ENCODE measurements at regions not wholly inside any gene's neighbourhood (a gene's known extent, or its start where the extent isn't known, plus 50 kb on each side); places are given as distances from the start of the nearest gene placed in this dataset.

- Mint-ChIP-seq H3K4me1 (no peaks in the 10 kb centered on the region), H3K9me3 (ENCODE audit: low read depth) (no peaks in the 10 kb centered on the region), H3K4me3 (no peak overlapping the region), H3K27me3 (peaks cover 17% of the 10 kb centered on the region), H3K27ac (no peak overlapping the region), H3K36me3 (no peaks in the 10 kb centered on the region)
- DNase-seq (no peak), ATAC-seq (no peak)
- CTCF ChIA-PET, result no interaction called here
These were observed 86.0 kb upstream of the FER start for GRCh38 chr5:108661590-108662219.

- H3K4me3 Mint-ChIP-seq, result no peak overlapping the region
- H3K4me1 Mint-ChIP-seq, result no peaks in the 10 kb centered on the region
- CTCF ChIA-PET, result no interaction called here
- H3K27ac Mint-ChIP-seq, result no peak overlapping the region
- no peaks in the 10 kb centered on the region for H3K36me3 Mint-ChIP-seq
- H3K9me3 Mint-ChIP-seq (ENCODE audit: low read depth), result no peaks in the 10 kb centered on the region
- ATAC-seq (no peak), DNase-seq (no peak)
- peaks cover 17% of the 10 kb centered on the region for H3K27me3 Mint-ChIP-seq
These were observed 86.7 kb upstream of the FER start for GRCh38 chr5:108661024-108661423.

DNA sequence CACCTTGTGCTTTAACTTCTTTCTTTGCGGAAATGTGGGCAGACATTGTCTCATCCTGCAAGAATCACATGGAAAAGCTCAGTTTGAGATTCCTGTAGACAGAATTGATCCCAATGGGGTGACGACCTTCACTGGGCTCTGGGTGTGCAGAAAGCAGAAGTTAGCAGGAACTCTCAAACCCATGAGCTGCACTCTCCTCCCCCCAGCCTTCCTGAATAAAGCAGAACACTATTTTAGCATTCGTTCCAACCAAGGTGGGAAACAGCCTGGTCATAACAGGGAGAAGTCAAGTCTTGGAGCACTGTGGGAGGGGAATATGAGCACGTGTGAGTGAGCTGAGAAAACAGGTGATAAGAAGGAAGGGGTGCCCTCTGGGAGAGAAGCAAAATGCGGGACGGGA, 87.4 kb upstream of the FER start:
- Mint-ChIP-seq H3K9me3 (ENCODE audit: low read depth) (no peaks in the 10 kb centered on the region), H3K36me3 (no peaks in the 10 kb centered on the region), H3K4me1 (no peaks in the 10 kb centered on the region), H3K27ac (no peak overlapping the region), H3K4me3 (no peak overlapping the region), H3K27me3 (peaks cover 17% of the 10 kb centered on the region)
- DNase-seq (no peak), ATAC-seq (no peak)
- CTCF ChIA-PET, result no interaction called here

DNA sequence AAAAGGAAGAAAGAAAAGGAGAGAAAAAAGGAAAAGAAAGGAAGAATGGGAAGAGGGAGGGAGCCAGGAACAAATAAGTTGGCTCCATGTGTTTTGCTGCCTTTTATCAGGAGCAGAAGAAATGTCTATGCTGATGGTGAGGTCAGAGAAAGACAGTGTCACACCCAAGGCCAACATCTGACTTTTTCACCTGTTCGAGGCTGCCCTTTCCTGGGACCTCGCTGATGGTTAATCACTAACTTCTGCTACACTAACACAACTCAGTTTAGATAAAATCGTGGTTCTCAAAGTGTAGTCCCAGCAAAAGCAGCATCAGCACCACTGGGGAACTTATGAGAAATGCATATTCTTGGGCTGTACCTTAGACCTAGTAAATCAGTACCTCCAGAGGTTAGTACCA, 88.2 kb upstream of the FER start:
- Mint-ChIP-seq H3K36me3 (no peaks in the 10 kb centered on the region), H3K4me3 (no peak overlapping the region), H3K9me3 (ENCODE audit: low read depth) (no peaks in the 10 kb centered on the region), H3K27me3 (peaks cover 17% of the 10 kb centered on the region), H3K4me1 (no peaks in the 10 kb centered on the region), H3K27ac (no peak overlapping the region)
- CTCF ChIA-PET, result no interaction called here
- ATAC-seq, result no peak
- no peak for DNase-seq

GRCh38 chr5:108655750-108656450, 91.8 kb upstream of the FER start:
- H3K9me3 Mint-ChIP-seq (ENCODE audit: low read depth), result no peaks in the 10 kb centered on the region
- no peak overlapping the region for H3K27ac Mint-ChIP-seq
- H3K36me3 Mint-ChIP-seq, result no peaks in the 10 kb centered on the region
- no peak for DNase-seq
- H3K4me1 Mint-ChIP-seq, result no peaks in the 10 kb centered on the region
- no peak for ATAC-seq
- H3K27me3 Mint-ChIP-seq, result peaks cover 21% of the 10 kb centered on the region
- H3K4me3 Mint-ChIP-seq, result no peak overlapping the region
- CTCF ChIA-PET, result interaction anchor here (1.3 kb wide), 1 partner anchor 10 kb away, joined by 3 read pairs; no protein-coding TSS in a partner anchor

GRCh38 chr5:108654051-108654450, 93.6 kb upstream of the FER start:
- no peak overlapping the region for H3K27ac Mint-ChIP-seq
- CTCF ChIA-PET, result no interaction called here

DNA sequence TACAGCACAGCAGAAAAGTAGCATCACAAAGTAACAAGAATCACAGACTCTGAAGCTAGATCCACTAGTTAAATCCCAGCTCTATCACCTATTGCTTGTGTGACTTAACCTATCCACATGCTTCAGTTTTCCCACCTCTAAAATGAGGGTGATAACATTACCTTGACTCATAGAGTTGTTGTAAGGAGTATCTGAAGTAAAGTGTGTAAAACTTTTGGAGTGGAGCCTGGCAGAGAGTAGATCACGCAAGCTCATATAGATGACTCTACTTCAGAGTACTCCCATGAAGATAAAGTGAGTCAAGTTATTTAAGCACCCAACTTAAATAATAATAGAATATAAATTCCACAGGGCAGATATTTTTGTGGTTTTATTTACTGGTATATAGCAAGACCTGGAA, 94.5 kb upstream of the FER start:
- Mint-ChIP-seq H3K4me3 (no peak overlapping the region), H3K4me1 (no peaks in the 10 kb centered on the region), H3K36me3 (no peaks in the 10 kb centered on the region), H3K27me3 (peaks cover 14% of the 10 kb centered on the region), H3K27ac (no peak overlapping the region), H3K9me3 (ENCODE audit: low read depth) (no peaks in the 10 kb centered on the region)
- DNase-seq, result no peak
- no peak for ATAC-seq
- CTCF ChIA-PET, result no interaction called here

More at GRCh38 chr5:108654051-108654450, 93.6 kb upstream of the FER start:
- no peak for DNase-seq
- no peak overlapping the region for H3K4me3 Mint-ChIP-seq
- H3K36me3 Mint-ChIP-seq, result no peaks in the 10 kb centered on the region
- H3K9me3 Mint-ChIP-seq (ENCODE audit: low read depth), result no peaks in the 10 kb centered on the region
- no peaks in the 10 kb centered on the region for H3K4me1 Mint-ChIP-seq
- ATAC-seq, result no peak
- H3K27me3 Mint-ChIP-seq, result peaks cover 13% of the 10 kb centered on the region

GRCh38 chr5:108650997-108651396, 96.7 kb upstream of the FER start:
- no peaks in the 10 kb centered on the region for H3K36me3 Mint-ChIP-seq
- no peaks in the 10 kb centered on the region for H3K4me1 Mint-ChIP-seq
- ATAC-seq (no peak), DNase-seq (no peak)
- CTCF ChIA-PET, result no interaction called here
- no peak overlapping the region for H3K4me3 Mint-ChIP-seq
- peaks cover 11% of the 10 kb centered on the region for H3K27me3 Mint-ChIP-seq
- no peak overlapping the region for H3K27ac Mint-ChIP-seq
- H3K9me3 Mint-ChIP-seq (ENCODE audit: low read depth), result no peaks in the 10 kb centered on the region

- CTCF ChIA-PET, result interaction anchor here (1.4 kb wide), 1 partner anchor 1039 kb away, joined by 3 read pairs; no protein-coding TSS in a partner anchor
- Mint-ChIP-seq H3K9me3 (ENCODE audit: low read depth) (no peaks in the 10 kb centered on the region), H3K36me3 (no peaks in the 10 kb centered on the region), H3K4me1 (no peaks in the 10 kb centered on the region), H3K4me3 (no peak overlapping the region), H3K27ac (no peak overlapping the region), H3K27me3 (peaks cover 12% of the 10 kb centered on the region)
- no peak for DNase-seq
- ATAC-seq, result no peak
These were observed 98.1 kb upstream of the FER start for GRCh38 chr5:108649646-108650045.

GRCh38 chr5:108649106-108649505, 98.6 kb upstream of the FER start:
- Mint-ChIP-seq H3K27me3 (peaks cover 12% of the 10 kb centered on the region), H3K9me3 (ENCODE audit: low read depth) (no peaks in the 10 kb centered on the region), H3K27ac (no peak overlapping the region), H3K36me3 (no peaks in the 10 kb centered on the region), H3K4me3 (no peak overlapping the region), H3K4me1 (no peaks in the 10 kb centered on the region)
- DNase-seq (no peak), ATAC-seq (no peak)
- CTCF ChIA-PET, result interaction anchor here (1.4 kb wide), 1 partner anchor 1040 kb away, joined by 3 read pairs; no protein-coding TSS in a partner anchor

DNA sequence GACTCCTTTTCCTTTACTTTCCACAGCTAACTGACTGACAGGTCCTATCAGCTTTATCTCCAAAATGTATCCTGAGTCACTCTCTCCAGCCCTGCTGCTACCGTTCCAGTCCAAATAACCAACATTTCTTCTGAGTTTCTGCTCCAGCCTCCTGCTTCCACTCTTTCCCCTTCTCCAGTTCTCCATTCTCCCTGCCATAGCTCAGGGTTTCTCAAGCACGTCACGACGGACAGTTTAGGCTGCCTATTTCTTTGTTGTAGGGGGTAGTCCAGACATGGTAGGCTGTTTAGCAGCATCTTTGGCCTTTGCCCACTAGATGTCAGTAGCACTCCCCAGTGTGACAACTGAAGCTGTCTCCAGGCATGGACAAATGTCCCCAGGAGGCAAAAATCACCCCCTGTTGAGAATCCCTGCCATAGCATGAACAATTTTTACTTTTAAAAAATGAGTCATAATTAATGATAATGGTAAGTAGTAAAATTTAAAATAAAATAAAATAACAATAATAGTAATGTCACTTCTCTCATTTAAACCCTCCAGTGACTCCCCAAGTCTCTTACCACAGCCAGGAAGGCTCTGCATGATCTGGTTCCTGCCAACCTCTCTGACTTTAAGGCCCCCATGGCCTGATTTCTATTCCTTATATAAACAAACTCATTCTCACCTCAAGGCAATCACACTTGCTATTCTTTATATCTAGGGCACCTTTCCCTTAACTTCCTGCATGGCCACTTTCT, 105.4 kb upstream of the FER start:
- CTCF ChIA-PET, result interaction anchor here (0.8 to 1.6 kb wide), 6 partner anchors 10 to 837 kb away, joined by 3 to 5 read pairs (median 3); no protein-coding TSS in a partner anchor
- peak; percentile 70 for DNase-seq
- H3K4me1 Mint-ChIP-seq, result peaks cover 2% of the 10 kb centered on the region
- H3K27ac Mint-ChIP-seq, result no peak overlapping the region
- peak; percentile 90 for ATAC-seq
- H3K4me3 Mint-ChIP-seq, result no peak overlapping the region
- H3K36me3 Mint-ChIP-seq, result no peaks in the 10 kb centered on the region
- no peaks in the 10 kb centered on the region for H3K9me3 Mint-ChIP-seq (ENCODE audit: low read depth)
- H3K27me3 Mint-ChIP-seq, result peaks cover 9% of the 10 kb centered on the region

GRCh38 chr5:108641596-108641995, 106.1 kb upstream of the FER start:
- no peak overlapping the region for H3K4me3 Mint-ChIP-seq
- H3K27ac Mint-ChIP-seq, result no peak overlapping the region
- H3K9me3 Mint-ChIP-seq (ENCODE audit: low read depth), result no peaks in the 10 kb centered on the region
- no peaks in the 10 kb centered on the region for H3K36me3 Mint-ChIP-seq
- peaks cover 9% of the 10 kb centered on the region for H3K27me3 Mint-ChIP-seq
- H3K4me1 Mint-ChIP-seq, result peaks cover 2% of the 10 kb centered on the region
- no peak for ATAC-seq
- CTCF ChIA-PET, result interaction anchor here (0.8 to 1.6 kb wide), 6 partner anchors 9 to 838 kb away, joined by 3 to 5 read pairs (median 3); no protein-coding TSS in a partner anchor
- DNase-seq, result no peak

- Mint-ChIP-seq H3K4me1 (peaks cover 2% of the 10 kb centered on the region), H3K27me3 (peaks cover 7% of the 10 kb centered on the region), H3K4me3 (no peak overlapping the region), H3K36me3 (no peaks in the 10 kb centered on the region), H3K9me3 (ENCODE audit: low read depth) (no peaks in the 10 kb centered on the region), H3K27ac (no peak overlapping the region)
- ATAC-seq (no peak), DNase-seq (no peak)
- CTCF ChIA-PET, result no interaction called here
These were observed 108.3 kb upstream of the FER start for GRCh38 chr5:108639366-108639765.

Data from activated CD8-positive, alpha-beta memory T cell treated with anti-CD3 and anti-CD28 coated beads, Interleukin-2, amount 10 ng/mL, durations not matched to agents 7 days and 5 days (primary cell).